ENCODE measurements at regions not wholly inside any gene's neighbourhood (a gene's known extent, or its start where the extent isn't known, plus 50 kb on each side); places are given as distances from the start of the nearest gene placed in this dataset.

GRCh38 chr13:107778094-107778493 is 437.2 kb downstream of the LIG4 start:
- Mint-ChIP-seq H3K9me3 (peaks cover 11% of the 10 kb centered on the region), H3K4me1 (no peaks in the 10 kb centered on the region), H3K36me3 (ENCODE audit: low read depth) (peaks cover 1% of the 10 kb centered on the region), H3K27ac (no peak overlapping the region), H3K27me3 (ENCODE audit: insufficient read depth) (no peaks in the 10 kb centered on the region), H3K4me3 (no peak overlapping the region)
- DNase-seq = no peak
- no peak overlapping the region for H3K27ac ChIP-seq (ENCODE audit: low read depth, low read length)
- H3K9me3 ChIP-seq (ENCODE audit: control insufficient read depth, low read length) = no peaks in the 10 kb centered on the region
- H3K36me3 ChIP-seq (ENCODE audit: control insufficient read depth, insufficient read depth, low read length) = no peaks in the 10 kb centered on the region
- no peak overlapping the region for H3K9ac ChIP-seq (ENCODE audit: extremely low read depth, low read length, poor library complexity, severe bottlenecking)
- no peak for TF ChIP-seq CTCF (conservative IDR thresholded peaks at IDR 0.05)
- H3K4me1 ChIP-seq (ENCODE audit: control insufficient read depth, insufficient read depth, low read length) = no peaks in the 10 kb centered on the region
- 85% methylated on average over 1 of the region's 1 CpG; no CpG with 5 or more reads in 1 of the 2 experiments for WGBS, 2 experiments (ENCODE audit: insufficient coverage in 1 of 2, insufficient read length in 1 of 2)
- no peak overlapping the region for H3K4me3 ChIP-seq (ENCODE audit: low read length)
- H3K27me3 ChIP-seq (ENCODE audit: control insufficient read depth, insufficient read depth, low read length, poor library complexity, severe bottlenecking) = no peaks in the 10 kb centered on the region

- no peak for TF ChIP-seq CTCF (conservative IDR thresholded peaks at IDR 0.05)
- Mint-ChIP-seq H3K27ac (peak overlapping the region; percentile 50), H3K27me3 (ENCODE audit: insufficient read depth) (no peaks in the 10 kb centered on the region), H3K9me3 (no peaks in the 10 kb centered on the region), H3K4me3 (no peak overlapping the region), H3K4me1 (peaks cover 15% of the 10 kb centered on the region), H3K36me3 (ENCODE audit: low read depth) (no peaks in the 10 kb centered on the region)
- no peak for DNase-seq
- H3K9me3 ChIP-seq (ENCODE audit: control insufficient read depth, low read length) = no peaks in the 10 kb centered on the region
- no peak overlapping the region for H3K9ac ChIP-seq (ENCODE audit: extremely low read depth, low read length, poor library complexity, severe bottlenecking)
- H3K4me3 ChIP-seq (ENCODE audit: low read length) = no peak overlapping the region
- no peaks in the 10 kb centered on the region for H3K27me3 ChIP-seq (ENCODE audit: control insufficient read depth, insufficient read depth, low read length, poor library complexity, severe bottlenecking)
- peaks cover 5% of the 10 kb centered on the region for H3K4me1 ChIP-seq (ENCODE audit: control insufficient read depth, insufficient read depth, low read length)
- no peak overlapping the region for H3K27ac ChIP-seq (ENCODE audit: low read depth, low read length)
- no peaks in the 10 kb centered on the region for H3K36me3 ChIP-seq (ENCODE audit: control insufficient read depth, insufficient read depth, low read length)
Observed at GRCh38 chr13:107770541-107770940, 444.8 kb downstream of the LIG4 start.

- H3K27me3 Mint-ChIP-seq (ENCODE audit: insufficient read depth) = no peaks in the 10 kb centered on the region
- no peaks in the 10 kb centered on the region for H3K36me3 Mint-ChIP-seq (ENCODE audit: low read depth)
- H3K4me1 Mint-ChIP-seq = peaks cover 15% of the 10 kb centered on the region
- no peak for TF ChIP-seq CTCF (conservative IDR thresholded peaks at IDR 0.05)
- DNase-seq = no peak
- 73 to 85% methylated on average over 3 of the region's 3 CpGs for WGBS, 2 experiments (ENCODE audit: insufficient coverage in 1 of 2, insufficient read length in 1 of 2)
- H3K9ac ChIP-seq (ENCODE audit: extremely low read depth, low read length, poor library complexity, severe bottlenecking) = no peak overlapping the region
- peak overlapping the region; percentile 16 for H3K27ac Mint-ChIP-seq
- no peak overlapping the region for H3K4me3 ChIP-seq (ENCODE audit: low read length)
- no peaks in the 10 kb centered on the region for H3K27me3 ChIP-seq (ENCODE audit: control insufficient read depth, insufficient read depth, low read length, poor library complexity, severe bottlenecking)
- H3K4me3 Mint-ChIP-seq = no peak overlapping the region
- no peaks in the 10 kb centered on the region for H3K9me3 ChIP-seq (ENCODE audit: control insufficient read depth, low read length)
- H3K9me3 Mint-ChIP-seq = no peaks in the 10 kb centered on the region
- no peaks in the 10 kb centered on the region for H3K36me3 ChIP-seq (ENCODE audit: control insufficient read depth, insufficient read depth, low read length)
- peak overlapping the region; percentile 51 for H3K27ac ChIP-seq (ENCODE audit: low read depth, low read length)
- H3K4me1 ChIP-seq (ENCODE audit: control insufficient read depth, insufficient read depth, low read length) = peaks cover 5% of the 10 kb centered on the region
Observed at GRCh38 chr13:107767119-107767518, 448.2 kb downstream of the LIG4 start.
